Islet of Langerhans (tissue), 1 donor: ENCODE measurements at regions not wholly inside any gene's neighbourhood (a gene's known extent, or its start where the extent isn't known, plus 50 kb on each side); places are given as distances from the start of the nearest gene placed in this dataset.
"Not testable (repeated sequence)": the region's sequence is repeated elsewhere in the genome, so short reads cannot be mapped to it uniquely, and the experiment has no call there.

Source experiments
- FAIRE-seq: peaks from one replicate; lab custom pipeline; 2011; peaks lifted over from hg19 to GRCh38; lab: Jason Lieb, UNC

GRCh38 chr7:8314566-8314965, 52.6 kb upstream of the ICA1 start:
- FAIRE-seq: no peak

GRCh38 chr7:8319115-8319514, 57.1 kb upstream of the ICA1 start:
- FAIRE-seq: no peak

- FAIRE-seq: no peak
Measured at GRCh38 chr7:8320174-8320573, 58.2 kb upstream of the ICA1 start.

- FAIRE-seq: no peak
Measured at GRCh38 chr7:8321312-8321711, 59.3 kb upstream of the ICA1 start.

GRCh38 chr7:8322667-8323066, 60.7 kb upstream of the ICA1 start:
- FAIRE-seq: no peak

GRCh38 chr7:8325067-8325466, 63.1 kb upstream of the ICA1 start:
- no peak for FAIRE-seq

GRCh38 chr7:8327199-8327598, 65.2 kb upstream of the ICA1 start:
- FAIRE-seq: no peak

- FAIRE-seq: no peak
Measured at GRCh38 chr7:8338206-8338605, 76.2 kb upstream of the ICA1 start.

- no peak for FAIRE-seq
Measured at GRCh38 chr7:8343556-8343955, 81.6 kb upstream of the ICA1 start.

- FAIRE-seq: not testable (repeated sequence)
Measured at GRCh38 chr7:8347395-8347794, 85.4 kb upstream of the ICA1 start.

- FAIRE-seq: not testable (repeated sequence)
Measured at GRCh38 chr7:8351654-8352053, 81.8 kb upstream of the NXPH1 start.

- no peak for FAIRE-seq
Measured at GRCh38 chr7:8353991-8354390, 79.4 kb upstream of the NXPH1 start.

GRCh38 chr7:8354503-8354902, 78.9 kb upstream of the NXPH1 start:
- no peak for FAIRE-seq

GRCh38 chr7:8356071-8356470, 77.3 kb upstream of the NXPH1 start:
- FAIRE-seq: no peak

GRCh38 chr7:8357536-8357935, 75.9 kb upstream of the NXPH1 start:
- no peak for FAIRE-seq

- FAIRE-seq: no peak
Measured at GRCh38 chr7:8360564-8361153, 72.8 kb upstream of the NXPH1 start.

GRCh38 chr7:8362723-8363369, 70.6 kb upstream of the NXPH1 start:
- no peak for FAIRE-seq

- no peak for FAIRE-seq
Measured at GRCh38 chr7:8363407-8364015, 69.9 kb upstream of the NXPH1 start.

GRCh38 chr7:8365499-8366110, 67.8 kb upstream of the NXPH1 start:
- peak; percentile 62 for FAIRE-seq

GRCh38 chr7:8368007-8368406, 65.4 kb upstream of the NXPH1 start:
- not testable (repeated sequence) for FAIRE-seq

- FAIRE-seq: no peak
Measured at GRCh38 chr7:8371742-8372141, 61.7 kb upstream of the NXPH1 start.

GRCh38 chr7:8373851-8374250, 59.6 kb upstream of the NXPH1 start:
- FAIRE-seq: no peak

- FAIRE-seq: no peak
Measured at GRCh38 chr7:8378349-8379019, 54.9 kb upstream of the NXPH1 start.
